SIG-M5 (cell line): ENCODE measurements at regions not wholly inside any gene's neighbourhood (a gene's known extent, or its start where the extent isn't known, plus 50 kb on each side); places are given as distances from the start of the nearest gene placed in this dataset.
A peak's percentile ranks its signal among the peaks of the same experiment; 100 is the strongest.
"Not testable (repeated sequence)": the region's sequence is repeated elsewhere in the genome, so short reads cannot be mapped to it uniquely, and the experiment has no call there.

Experiments used
- DNase-seq: peaks from one replicate; lab custom pipeline; 2025; lab: John Stamatoyannopoulos, UW

DNA sequence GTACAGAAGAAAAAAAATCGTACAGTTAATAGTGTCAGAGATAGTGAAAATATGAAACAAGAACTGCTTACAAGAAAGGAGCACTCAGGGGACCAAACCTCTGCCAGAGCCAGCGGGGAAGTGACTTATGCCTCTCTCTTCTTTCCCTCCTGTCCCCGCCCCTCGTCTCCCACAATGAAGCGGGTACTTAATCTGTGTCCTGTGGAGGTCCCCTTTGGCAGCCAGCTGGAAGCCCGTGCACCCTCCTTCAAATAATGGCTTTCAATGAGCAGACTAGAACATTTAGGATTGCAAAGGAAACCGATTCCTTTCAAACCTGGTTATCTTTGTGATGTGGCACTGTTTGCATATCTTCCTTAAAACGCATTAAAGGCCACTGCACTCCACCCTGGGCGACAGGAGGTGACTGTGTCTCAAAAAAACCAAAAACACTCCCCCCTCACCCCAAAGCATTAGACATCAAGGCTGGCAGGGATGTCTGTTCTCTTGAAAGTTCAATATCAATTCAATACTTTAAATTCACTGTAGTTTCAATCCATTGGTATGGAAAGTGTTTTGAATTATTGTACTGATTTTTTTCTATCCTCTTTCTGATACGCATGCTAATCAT, 51.7 kb downstream of the PPIAL4C start:
- not testable (repeated sequence) for DNase-seq

DNA sequence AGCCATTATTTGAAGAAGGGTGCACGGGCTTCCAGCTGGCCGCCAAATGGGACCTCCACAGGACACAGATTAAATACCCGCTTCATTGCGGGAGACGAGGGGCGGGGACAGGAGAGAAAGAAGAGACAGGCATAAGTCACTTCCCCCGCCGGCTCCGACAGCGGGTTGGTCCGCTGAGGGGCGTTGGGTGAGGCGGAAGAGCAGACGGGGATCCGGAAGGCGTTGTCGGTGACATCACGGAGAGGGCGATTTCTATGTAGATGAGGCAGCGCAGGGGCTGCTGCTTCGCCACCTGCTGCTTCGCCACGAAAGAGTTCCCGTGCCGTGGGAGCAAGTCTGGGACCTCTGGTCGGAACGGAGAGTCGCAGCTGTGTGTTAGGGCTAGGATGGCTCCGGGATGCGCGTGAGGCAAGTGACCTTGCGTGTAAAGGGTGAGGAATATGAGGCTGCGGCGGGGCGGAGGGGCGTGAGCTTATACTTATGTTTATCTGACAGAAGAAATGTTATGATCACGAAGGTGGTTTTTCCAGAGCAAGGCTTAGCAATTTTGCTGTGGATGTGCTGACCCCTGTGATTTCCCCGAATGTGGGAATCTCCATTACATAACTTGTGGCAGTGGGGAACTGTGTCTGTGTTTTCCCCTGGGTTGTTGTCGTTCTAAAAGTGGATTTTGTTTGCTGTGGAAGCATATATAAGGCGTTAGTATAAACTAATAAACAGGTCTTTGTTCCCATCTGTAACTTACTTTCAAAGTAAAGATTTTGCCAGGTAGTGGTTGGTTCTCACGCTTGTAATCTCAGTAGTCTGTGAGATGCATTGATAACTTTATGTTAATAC, 52.9 kb downstream of the PPIAL4C start:
- peak; percentile 88 for DNase-seq

DNA sequence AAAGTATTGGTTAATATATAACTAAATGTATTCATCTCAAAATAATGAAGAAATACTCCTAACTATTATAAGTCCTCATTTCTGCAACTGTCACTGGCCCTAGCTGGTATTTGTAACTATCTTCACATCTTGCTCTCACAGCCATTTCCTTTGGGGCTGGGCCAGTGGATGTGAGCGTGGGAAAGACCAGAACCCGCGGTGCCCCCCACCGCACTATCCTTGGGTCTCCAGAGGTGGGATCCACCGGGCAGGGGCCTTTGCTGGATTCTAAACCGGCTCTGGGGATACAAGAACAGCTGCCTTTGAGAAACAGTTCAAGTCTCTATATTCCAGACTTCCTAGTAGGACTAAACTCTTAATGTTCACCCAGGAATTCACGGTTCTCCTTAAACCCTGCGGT, 54.8 kb downstream of the PPIAL4C start:
- DNase-seq = not testable (repeated sequence)

DNA sequence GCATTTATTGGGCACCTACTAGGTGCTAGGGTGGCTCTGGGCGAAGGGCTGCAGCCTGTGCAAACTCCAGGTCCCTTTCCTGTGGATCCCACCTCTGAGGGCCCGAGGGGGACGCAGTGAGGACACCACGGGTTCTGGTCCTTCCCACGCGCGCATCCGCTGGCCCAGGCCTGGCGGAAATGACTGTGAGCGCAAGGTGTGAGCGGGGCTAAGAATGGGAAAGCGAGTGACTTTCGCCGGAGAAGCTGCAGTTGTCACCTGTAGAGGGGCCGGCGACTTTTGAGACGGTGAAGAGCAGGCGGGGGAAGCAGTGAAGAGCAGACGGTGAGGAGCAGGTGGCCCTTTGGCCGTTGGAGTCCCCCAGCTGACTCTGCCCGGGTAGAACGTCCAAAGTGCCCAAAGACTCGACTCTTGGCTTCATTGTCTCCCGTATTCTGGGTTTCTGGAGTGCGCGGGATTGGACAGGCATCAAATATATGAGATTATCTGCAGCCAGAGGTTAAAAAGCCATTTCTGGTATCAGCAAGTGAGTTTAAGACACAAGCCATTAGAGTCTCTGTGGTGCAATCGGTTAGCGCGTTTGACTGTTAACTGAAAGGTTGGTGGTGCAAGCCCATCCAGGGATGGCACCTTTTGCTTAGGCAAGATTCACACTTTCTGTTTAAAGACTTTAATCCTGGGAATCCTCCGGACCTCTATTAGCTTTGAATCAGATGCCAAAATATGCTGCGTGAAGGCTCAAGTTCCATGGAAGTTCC, 55.4 kb downstream of the PPIAL4C start:
- not testable (repeated sequence) for DNase-seq

DNA sequence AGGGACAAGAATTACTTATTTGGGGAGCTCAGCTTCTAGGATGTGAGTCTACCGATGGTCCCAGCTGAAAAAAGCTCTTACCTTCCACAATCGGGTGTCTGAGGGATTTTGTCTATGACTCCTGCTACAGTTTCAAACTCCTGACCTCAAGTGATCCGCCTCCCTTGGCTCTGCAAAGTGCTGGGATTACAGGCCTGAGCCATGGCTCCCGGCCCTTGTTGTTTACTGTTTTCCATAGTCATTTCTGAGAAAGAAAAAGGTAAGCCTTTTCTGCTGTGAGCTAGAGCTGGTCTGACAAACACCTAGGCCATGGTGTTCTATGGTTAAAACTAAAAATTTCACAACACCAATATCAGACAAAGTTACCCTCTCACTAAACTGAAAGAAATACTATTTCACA, 57.5 kb downstream of the PPIAL4C start:
- DNase-seq = not testable (repeated sequence)

DNA sequence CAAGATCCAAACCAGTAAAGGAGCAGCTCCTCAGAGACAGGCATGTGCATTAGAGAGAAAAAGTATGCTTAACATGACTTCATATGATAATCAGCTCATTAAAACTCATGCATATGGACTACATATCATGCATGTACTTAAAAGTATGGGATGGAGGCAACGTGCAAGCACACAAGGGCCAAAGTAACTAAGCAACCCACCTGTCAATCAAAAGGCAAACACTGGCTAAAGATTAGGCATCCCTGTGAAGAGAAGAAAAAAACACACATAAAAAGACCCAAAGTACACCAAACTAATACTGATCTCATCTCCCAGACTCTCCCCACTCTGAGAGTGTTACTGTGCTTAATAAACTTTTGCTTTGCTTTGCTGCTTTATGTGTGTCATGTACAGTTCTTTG, 61.2 kb downstream of the PPIAL4C start:
- not testable (repeated sequence) for DNase-seq

DNA sequence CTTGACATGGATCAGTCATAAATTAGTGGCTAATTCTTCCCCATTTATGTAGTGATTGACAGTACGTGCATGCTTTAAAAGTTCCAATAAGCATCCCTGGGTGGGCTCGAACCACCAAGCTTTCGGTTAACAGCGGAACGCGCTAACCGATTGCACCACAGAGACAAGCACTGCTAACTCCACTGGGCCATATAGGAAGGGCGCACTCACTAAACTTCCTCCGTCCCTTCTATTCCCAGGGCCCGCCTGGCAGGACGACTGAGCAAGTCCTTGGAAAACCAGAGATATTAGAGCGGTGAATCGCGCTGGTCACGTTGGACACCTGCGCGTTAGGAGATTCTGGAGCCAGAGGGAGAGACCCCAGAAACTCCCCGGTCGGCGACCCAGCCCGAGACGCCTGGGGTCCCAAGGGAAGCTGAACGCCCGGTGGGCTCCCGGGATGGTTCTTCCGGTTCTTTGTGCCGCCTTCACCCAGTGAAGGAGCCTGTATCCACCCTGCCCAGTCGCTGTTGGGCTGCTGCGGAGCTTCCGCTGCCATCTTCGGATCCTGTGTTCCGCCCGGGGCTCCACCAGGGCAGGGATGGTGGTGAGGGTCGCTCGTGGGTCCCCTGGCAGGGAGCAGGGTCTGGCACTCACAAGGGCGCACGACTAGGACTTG, 62.8 kb downstream of the PPIAL4C start:
- DNase-seq = not testable (repeated sequence)

DNA sequence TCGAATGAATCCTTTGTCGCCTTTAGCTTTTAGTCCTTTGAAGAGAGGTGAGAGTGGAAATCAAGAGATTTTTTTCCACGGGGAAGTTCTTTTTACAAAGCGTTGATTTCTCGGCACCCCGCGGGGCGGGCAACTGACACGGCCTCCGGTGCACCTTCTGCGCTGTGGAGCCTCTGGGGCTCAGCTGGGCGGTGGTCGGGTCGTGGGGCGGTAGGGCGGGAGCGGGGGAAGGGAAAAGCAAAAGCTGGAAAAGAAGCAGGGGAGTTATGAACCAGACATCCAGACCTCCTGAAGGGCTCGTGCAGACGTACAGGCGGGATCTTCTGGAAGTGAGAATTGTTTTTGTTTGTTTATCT, 63.3 kb downstream of the PPIAL4C start:
- DNase-seq = not testable (repeated sequence)

DNA sequence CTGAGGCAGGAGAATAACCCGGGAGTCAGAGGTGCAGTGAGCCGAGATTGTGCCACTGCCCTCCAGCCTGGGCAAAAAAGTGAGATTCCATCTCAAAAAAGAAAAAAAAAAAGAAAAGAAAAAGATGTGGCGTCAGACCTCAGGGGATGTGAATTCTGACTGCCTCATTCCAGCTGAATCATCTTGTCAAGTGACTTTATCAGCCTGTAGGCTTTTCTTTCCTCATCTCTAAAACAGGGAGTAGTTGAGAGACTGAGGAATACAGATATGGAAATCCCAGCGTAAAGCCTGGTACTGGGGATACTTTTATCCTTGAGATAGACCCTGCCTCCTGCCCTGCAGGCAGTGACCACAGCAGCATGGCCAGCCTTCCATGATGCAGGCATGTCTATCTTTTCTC, 74.1 kb downstream of the PPIAL4C start:
- not testable (repeated sequence) for DNase-seq

DNA sequence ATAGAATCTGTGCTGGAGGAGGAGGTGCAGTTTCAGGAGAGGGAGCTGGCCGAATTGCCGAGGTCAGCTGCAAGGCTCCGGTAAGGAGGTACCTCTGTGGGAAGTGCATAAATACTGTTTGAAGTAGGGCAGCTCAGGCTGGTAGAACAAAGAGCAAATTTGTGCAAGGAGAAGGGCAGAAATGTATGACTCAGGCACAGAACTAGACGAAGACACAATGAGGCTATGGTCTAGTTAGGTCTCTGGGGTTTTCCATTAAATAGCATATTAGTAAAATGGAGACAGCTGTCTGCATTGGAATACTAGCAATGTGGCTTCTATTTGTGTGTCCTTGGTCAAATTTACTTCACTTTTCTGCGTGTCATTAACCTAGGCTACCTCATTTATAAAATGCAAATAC, 74.5 kb downstream of the PPIAL4C start:
- DNase-seq = not testable (repeated sequence)

DNA sequence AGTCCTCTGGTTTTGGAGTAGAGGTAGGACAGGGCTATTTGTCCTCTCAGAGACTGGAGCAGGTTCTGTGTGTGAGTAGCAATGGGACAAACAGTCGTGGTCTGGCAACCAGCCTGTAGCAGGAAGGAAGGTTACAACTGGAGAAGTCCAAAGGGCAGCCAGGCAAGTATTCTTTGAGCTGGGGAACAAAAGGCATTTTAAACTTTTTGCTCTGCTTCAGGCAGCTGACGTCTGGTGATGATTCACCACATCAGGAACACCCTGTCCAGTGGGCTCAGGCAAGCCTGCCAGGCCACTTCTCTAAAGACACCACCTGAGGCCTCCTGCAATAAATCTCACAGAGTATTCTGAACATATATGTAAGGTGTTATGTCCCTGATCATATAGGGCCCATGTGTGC, 81.0 kb downstream of the PPIAL4C start:
- DNase-seq = not testable (repeated sequence)

DNA sequence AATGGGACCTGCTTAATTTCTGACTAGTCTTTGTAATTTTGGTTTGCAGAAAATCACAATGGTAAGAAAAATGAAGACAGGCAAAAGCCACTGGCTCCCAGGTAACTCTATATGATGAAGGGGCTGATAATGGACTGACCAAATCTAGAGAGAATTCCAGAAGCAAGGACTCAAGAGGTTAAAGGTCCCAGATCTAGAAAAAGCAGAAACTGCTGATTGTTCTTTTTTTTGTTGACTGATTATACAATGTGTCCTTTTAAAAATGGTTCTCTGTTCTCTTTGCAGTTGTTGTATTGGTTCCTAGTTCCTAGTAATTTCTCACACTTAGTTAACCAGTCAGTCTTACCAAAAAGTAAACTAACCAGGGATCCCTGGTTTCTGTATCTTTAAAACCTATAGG, 81.4 kb downstream of the PPIAL4C start:
- DNase-seq = not testable (repeated sequence)

DNA sequence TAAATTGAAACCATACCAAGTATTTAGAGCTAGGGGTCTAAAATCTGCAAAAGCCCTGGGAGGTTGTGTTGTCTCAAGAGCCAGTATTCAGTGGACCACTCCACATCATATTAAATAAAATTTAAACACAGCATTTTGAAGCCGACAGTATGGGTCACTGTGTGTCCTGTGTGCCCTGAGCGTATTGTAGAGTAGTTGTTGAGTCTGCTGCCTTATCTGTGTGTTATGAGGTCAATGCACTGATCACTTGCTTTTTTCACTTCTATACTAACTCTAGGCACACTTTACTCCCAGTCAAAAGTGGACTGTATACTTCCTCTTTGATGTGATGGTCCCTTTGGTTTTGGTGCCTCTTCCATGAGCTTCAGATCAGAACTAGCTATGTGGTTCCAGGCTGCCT, 81.9 kb downstream of the PPIAL4C start:
- not testable (repeated sequence) for DNase-seq

DNA sequence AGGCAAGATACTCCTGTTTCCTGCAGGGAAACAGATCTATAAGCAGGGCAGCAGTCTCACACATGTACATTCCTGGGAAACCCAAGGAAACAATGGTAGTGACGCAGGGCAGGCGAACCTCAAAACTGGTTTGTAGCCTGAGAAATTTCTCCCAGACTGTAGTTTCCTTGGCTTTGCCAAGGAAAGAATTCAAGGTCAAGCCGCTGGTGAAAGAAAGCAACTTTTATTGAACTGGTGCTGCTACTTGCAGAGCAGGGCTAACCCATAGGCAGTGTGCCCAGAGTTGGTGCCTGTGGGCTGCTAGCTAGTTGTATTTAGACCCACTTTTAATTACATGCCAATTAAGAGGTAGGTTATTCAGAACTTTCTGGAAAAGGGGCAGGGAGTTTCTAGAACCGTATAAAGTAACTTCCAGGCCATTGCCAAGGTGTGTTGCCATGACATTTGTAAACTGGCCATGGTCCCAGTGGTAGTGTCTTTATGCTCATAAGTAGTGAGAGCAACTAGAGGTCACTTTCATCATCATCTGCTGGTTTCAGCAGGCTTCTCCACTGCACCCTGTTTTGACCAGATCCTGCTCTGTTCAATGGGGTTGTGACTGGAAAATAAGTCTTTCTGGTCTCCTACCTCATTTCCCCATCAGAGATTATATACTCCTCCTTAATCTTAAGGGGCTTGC, 89.7 kb downstream of the PPIAL4C start:
- DNase-seq = not testable (repeated sequence)

DNA sequence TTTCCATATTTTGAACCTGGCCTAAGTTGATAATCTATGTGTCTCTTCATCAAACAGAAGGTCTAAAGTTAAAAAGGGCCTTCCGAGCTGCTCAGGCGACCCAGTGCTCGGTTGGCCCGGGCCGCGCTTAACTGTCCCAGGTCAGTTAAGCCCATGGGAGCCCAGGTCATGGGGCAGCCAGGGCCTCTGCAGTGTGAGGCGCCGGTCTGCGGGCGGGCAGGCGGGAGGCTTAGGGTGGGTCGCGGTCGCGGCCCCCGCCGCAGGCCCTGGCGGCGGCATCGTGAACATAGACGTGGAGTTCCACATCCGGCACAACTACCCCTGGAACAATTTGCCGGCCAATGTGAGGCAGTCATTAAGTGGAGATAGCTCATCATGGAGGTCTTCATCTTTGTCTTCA, 91.3 kb downstream of the PPIAL4C start:
- DNase-seq = not testable (repeated sequence)

DNA sequence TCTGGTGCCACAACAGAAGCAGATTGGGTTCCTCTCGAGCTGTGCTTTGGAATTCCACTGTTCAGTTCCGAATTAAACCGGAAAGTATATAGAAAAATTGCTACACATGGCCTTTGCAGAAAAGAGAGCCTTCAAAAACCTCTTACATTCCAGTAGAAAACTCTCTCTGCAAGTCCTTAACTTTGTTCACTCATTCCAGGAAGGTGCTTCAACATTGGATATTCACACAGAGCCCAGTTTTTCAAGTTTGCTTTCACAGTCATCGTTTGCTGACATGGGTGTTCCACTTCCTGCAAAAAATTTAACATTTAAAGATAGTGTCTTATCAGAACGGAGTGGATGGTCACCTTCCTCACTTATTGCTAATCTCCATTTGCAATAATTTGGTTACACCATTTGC, 93.7 kb downstream of the PPIAL4C start:
- DNase-seq = not testable (repeated sequence)

DNA sequence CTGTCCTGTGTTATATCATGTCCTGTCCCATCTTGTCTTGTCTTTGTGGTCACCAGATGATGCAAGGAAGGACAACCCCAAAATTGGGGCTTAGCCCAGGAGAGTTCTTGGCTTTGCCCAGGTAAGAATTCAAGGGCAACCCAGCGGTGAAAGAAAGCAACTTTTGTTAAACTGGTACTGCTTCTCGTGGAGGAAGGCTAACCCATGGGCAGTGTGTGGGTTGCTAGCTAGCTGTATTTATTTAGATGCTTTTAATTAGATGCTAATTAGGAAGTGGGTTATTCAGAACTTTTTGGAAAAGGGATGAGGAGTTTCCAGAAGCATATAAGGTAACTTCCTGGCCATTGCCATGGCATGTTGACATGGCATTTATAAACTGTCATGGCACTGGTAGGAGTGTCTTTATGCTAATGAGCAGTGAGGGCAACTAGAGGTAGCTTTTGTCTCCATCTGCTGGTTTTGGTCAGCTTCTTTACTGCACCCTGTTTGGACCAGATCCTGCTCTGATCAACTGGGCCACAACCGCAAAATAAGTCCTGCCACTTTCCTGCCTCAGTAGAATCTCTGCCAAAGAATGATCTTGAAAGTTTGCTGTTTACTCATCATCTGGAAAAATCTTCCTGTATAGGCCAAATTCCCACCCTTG, 95.8 kb upstream of the FCGR1A start:
- DNase-seq = not testable (repeated sequence)

DNA sequence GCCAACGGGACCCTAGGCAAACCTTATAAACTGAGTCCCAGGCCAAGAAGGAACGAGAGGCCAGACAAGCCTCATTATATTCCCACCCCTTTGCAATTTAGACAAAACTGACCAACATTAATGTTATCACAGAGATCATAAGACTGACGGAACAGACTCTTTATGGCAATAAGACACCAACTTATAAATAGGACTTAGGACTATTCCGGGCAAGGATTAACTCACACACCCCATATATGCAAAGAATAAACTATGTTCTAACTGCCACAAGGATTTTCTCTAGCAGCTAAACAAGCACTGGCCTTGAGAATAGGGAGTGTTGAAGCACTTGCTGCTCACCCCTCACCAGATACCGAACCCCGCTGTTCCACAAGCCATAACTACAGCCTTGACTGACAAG, 91.1 kb upstream of the FCGR1A start:
- not testable (repeated sequence) for DNase-seq

DNA sequence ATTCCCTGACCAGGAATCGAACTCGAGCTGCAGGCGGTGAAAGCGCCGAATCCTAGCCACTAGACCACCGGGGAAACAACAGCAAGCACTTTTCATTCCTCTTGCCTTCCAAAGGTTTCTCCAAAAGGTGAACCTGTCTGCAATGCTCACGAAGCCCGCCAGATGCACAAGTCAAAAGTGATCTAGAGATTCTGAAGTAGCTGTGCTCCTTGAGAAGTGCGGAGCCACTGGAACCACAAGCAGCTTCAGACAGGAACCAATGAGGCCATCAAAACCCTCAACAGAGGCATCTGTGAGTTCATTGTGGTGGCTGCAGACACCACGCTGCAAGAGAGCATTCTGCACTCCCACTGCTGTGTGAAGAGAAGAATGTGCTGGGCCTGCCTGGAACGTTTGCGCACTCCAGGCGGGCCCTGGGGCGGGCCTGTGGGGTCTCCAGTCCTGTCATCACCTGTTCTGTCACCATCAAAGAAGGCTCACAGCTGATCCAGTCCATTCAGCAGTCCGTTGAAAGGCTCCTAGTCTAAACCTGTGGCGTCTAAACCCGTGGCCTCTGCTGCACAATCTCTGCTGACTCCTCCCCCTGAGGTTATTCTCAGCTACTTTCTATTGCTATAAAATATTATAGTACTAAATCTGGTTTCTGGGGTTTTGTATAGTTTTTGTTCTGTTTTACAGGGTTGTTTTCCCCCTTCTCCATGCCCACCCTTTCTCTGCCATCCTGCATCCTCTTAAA, 89.5 kb upstream of the FCGR1A start:
- not testable (repeated sequence) for DNase-seq

DNA sequence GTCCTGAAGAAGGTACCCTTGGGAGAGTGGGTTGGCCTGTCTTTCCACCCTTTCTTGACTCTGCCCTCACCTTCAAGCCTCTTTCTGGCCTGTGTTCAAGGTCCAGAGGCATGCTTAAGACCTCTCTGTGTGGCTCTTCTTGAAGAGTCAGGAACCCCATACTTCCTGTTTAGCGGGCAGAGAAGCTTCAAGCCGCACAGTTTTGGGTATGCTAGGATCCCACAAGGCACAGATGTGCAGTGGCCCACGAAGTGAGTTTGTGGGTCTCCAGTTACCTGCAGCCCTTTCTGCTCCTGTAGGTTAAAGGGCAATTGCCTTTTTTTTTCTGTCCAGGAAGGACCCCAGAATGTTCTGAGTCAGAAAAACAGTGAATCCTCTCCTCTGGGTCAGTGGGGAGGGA, 87.4 kb upstream of the FCGR1A start:
- not testable (repeated sequence) for DNase-seq
